ENCODE measurements at regions not wholly inside any gene's neighbourhood (a gene's known extent, or its start where the extent isn't known, plus 50 kb on each side); places are given as distances from the start of the nearest gene placed in this dataset.
A peak's percentile ranks its signal among the peaks of the same experiment; 100 is the strongest.
"Not testable (repeated sequence)": the region's sequence is repeated elsewhere in the genome, so short reads cannot be mapped to it uniquely, and the experiment has no call there.

DNA sequence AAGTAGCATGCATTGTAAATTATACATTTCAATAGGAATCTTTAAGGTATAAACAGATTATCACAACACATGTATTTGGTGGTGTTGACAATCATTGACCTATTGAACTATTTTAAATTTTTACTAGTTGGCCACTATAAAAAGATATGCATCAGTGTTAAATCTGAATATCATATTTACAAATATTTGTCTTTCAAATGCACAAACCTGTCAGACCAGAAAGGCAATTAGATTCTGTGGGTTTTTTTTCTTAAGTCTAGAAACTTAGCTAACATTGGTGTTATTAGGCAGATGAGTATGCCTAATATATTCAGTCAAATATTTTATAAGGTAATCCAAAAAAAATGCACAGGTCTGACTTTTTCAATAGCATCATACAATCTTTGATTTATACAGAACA, 241.4 kb upstream of the DGKB start:
- DNase-seq = no peak

GRCh38 chr7:15143121-15143520, 240.6 kb upstream of the DGKB start:
- no peak for DNase-seq

DNA sequence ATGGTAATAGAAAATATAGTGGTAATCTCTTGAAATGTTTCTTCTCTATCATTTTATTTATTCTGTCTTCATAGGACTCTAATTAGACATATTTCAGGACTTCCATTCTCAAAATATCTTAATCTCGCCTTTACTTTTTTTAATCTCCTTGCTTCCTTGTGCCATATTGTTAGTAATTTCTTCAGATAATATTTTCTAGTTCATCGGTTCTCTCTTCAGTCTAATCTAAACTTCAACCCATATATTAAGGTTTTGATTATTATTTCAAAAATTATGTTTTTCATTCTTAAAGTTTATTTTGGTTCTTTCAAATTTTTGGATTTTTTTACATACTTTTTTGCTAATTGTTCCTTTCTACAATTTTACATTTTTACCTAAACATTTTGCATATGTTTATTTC, 237.9 kb upstream of the DGKB start:
- DNase-seq = no peak

GRCh38 chr7:15131661-15132060, 229.1 kb upstream of the DGKB start:
- peak; percentile 60 for DNase-seq

GRCh38 chr7:15130666-15131541, 228.4 kb upstream of the DGKB start:
- peak; percentile 81 for DNase-seq

- DNase-seq = no peak
These were observed 226.2 kb upstream of the DGKB start for GRCh38 chr7:15128716-15129115.

GRCh38 chr7:15126653-15127052, 224.1 kb upstream of the DGKB start:
- not testable (repeated sequence) for DNase-seq

DNA sequence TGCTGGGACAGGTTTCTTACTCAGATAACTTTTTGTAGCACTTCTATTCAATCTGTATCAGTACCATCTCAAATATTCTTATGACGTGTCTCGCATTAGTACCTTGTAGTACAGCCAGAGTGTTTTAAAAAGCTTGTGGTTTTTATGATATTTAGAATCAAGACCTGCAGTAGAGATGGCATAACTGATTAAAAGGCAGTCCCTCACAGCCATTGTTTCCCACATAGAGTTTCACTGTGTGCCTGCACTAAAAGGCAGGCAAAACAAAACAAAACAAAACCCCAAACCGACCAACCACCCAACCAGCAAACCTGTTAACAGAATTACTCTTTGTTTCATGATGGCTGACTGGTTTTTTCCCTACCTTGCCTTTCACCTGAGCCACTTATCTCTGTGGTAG, 221.3 kb upstream of the DGKB start:
- DNase-seq = no peak

DNA sequence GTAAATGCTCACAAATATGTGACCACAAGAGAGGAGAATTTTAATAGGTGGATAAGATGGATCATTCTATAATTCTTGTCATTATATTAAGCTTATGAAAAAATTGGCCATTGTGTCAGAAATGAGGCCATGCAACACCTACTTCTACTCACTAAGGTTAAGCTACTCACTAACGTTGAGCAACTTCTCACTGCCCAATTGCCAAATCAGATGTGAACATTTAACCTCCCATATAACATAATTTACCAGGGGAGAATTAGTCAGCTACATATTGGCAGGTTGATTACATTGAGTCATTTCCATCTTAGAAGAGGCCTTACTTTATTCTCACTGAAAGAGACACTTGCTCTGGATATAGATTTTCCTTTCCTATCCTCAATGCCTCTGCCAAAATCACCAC, 211.2 kb upstream of the DGKB start:
- no peak for DNase-seq

DNA sequence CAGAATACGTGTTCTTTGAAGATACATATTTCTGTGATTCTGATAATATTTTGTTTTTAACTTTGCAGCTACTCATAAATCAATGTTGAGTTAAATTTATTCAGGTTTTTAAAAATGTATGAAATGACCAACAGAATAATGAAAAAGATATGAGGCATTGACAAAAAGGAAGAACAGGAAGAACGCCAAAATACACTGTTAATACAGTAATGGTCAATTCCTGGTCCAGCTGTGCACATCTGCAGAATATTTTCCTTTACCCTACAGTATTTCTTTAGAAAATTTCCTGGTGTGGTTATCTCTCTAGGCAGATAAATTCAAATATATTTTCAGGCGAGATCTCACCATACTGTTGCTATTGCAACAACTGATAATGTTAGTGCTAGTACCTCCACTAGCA, 203.2 kb upstream of the DGKB start:
- no peak for DNase-seq

DNA sequence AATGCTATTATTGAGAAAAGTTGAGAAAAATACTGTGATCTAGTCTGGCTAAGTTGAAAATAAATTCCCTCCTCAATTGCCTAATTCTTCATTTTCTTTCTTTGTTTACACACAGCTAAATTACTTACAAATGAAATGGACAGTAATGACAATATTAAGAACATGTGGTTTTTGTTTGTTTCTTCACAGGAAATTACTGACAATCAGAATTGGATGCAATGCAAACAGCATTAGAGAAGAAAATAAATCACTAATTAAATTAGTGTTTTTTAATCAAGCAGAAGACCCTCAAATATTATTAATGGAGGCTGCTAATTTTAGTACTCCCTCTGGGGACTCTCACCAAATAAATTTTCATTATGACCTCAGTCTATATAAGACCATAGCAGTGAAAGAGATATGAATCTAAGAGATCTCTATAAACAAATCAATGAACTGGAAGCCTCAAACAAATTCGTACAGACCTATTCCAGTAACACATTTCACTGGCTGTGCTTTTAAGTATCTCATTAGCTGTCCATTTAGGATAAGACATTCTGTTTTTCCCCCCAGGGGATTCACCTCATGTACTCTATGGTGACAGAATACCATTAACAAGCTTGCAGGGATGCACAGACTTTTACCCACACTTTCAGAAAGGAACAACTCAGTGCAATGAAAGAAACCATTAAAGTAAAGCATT, 202.0 kb upstream of the DGKB start:
- DNase-seq = no peak

- DNase-seq = no peak
These were observed 196.5 kb upstream of the DGKB start for GRCh38 chr7:15099074-15099473.

- DNase-seq = no peak
These were observed 194.3 kb upstream of the DGKB start for GRCh38 chr7:15096853-15097252.

DNA sequence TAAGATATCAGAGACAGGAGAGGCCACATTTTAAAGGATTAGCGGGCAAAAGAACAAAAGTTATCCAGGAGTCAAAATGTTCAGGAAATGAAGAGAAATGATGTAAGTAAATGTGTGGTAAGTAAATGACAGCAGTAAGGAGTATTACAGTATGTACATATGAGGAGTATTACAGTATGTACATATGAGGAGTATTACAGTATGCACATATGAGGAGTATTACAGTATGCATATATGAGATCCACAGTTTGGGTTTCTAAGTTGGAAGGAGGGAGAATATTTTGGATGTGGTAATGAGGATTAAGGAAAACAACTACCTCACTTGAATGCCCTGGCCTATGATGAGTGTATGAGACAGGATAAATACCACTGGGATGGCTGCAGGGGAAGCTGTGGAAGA, 192.4 kb upstream of the DGKB start:
- DNase-seq = no peak

GRCh38 chr7:15087771-15088170, 185.2 kb upstream of the DGKB start:
- DNase-seq = no peak

- DNase-seq = no peak
These were observed 184.3 kb upstream of the DGKB start for GRCh38 chr7:15086862-15087261.

DNA sequence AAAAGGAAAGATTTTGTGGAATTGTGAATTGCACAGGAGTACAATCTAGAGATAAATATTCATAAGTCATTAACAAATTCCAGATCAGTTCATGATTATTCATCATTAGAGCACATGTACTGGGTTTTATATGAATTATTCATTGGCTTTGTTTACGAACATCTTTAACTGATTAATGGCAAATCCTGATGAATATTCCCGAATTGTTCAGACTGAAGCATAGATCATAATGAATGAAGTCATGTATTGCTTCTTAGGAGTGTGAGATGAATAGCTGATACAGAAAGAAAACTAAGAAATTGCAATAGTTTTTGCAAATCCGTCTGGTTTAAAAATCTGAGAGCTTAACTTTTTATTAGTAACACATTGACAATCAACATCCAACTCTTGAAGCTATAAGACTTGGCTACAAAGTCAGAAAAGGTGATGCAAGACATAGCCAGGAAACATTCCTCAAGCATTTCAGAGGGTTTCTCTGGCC, 183.6 kb upstream of the DGKB start:
- peak; percentile 24 for DNase-seq

DNA sequence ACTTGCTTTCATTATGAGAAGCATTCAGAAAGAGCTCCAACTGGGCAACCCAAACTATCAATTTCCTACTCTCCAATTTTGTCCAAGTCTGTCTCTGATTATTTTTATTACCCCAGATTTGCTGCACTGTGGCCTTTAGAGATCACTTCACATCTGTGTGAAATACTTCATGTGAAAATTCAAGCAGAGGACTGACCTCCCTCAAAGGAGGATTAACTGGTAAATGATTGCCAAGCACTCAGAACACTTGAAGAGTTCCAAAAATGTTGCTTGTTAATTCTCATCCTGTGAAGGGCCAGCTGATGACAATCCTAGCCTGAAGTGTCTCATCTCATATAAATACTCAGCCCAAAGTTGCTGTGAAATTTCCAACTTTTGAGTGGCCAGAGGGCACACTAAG, 182.8 kb upstream of the DGKB start:
- DNase-seq = no peak

- no peak for DNase-seq
These were observed 181.8 kb upstream of the DGKB start for GRCh38 chr7:15084368-15084767.

GRCh38 chr7:15081891-15082290, 179.3 kb upstream of the DGKB start:
- DNase-seq = no peak

DNA sequence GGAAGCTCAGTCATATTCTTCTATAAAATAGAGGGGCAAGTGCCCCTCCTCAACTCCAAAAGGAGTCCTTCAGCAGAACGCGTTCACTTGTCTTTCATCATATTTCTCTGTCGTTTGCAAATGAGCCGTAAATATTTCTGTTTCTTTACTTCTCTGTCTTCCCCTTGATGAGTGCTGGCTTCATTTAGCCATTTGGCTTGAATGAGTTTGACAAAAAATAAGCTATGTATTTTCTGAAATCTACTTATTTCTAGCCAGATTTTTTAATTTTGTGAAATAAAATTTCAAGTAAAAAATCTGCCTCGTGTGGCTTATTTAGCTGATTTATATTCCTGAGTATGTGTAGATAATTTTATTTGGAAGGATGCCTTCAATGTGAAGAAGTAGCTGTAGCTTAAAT, 170.8 kb upstream of the DGKB start:
- no peak for DNase-seq

DNA sequence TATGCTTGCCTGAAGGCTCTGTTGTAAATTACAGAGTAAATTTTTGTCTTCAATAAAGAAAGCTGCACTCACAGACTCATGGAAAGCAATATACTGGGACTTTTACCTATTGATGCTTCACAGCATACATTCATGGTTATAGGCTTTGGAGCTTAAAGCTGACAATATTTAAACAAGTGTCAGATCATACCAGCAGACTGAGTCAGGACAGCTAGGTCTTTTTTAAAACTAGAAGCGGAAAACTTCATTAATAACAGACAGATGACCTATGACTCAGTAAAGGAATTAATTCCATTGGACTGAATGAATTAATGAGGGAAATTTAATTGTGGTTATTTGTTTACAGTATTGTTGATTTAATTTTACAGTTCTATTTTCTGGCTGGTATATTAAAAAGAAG, 165.8 kb upstream of the DGKB start:
- no peak for DNase-seq

- no peak for DNase-seq
These were observed 154.7 kb upstream of the DGKB start for GRCh38 chr7:15057272-15057671.

DNA sequence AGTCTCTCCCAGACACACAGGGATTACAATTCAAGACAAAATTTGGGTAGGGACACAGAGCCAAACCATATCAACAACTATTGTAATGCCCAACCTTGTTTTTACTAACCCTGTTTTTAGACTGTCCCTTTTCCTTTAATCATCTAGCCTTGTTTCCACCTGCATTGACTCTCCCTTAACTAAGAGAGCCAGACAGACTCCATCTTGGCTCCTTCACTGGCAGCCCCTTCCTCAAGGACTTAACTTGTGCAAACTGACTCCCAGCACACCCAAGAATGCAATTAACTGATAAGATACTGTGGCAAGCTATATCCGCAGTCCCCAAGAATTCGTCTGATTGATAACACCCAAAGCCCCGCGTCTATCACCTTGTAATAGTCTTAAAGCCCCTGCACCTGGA, 151.8 kb upstream of the DGKB start:
- not testable (repeated sequence) for DNase-seq

Data from NCI-H226 (cell line).